Glomerular endothelial cell (primary cell): ENCODE measurements at regions not wholly inside any gene's neighbourhood (a gene's known extent, or its start where the extent isn't known, plus 50 kb on each side); places are given as distances from the start of the nearest gene placed in this dataset.

Experiments used
- DNase-seq: peaks from one replicate; pipeline ENCODE4 v3.0.0-alpha.2; 2011; ENCODE audit warnings: low read depth, low spot score; ENCODE audit errors: extremely low read depth

GRCh38 chr21:27269644-27270043 lies 302.8 kb upstream of the ADAMTS5 start:
- no peak for DNase-seq

GRCh38 chr21:27268290-27268689 lies 301.4 kb upstream of the ADAMTS5 start:
- DNase-seq: no peak

GRCh38 chr21:27265949-27266348 lies 299.1 kb upstream of the ADAMTS5 start:
- no peak for DNase-seq

GRCh38 chr21:27265492-27265891 lies 298.6 kb upstream of the ADAMTS5 start:
- DNase-seq: no peak

- DNase-seq: no peak
Observed at GRCh38 chr21:27261676-27262075, 294.8 kb upstream of the ADAMTS5 start.

- DNase-seq: no peak
Observed at GRCh38 chr21:27260728-27261127, 293.8 kb upstream of the ADAMTS5 start.

- no peak for DNase-seq
Observed at GRCh38 chr21:27258742-27259448, 292.0 kb upstream of the ADAMTS5 start.

GRCh38 chr21:27257908-27258556 lies 291.1 kb upstream of the ADAMTS5 start:
- no peak for DNase-seq

- DNase-seq: no peak
Observed at GRCh38 chr21:27257226-27257625, 290.3 kb upstream of the ADAMTS5 start.

- DNase-seq: no peak
Observed at GRCh38 chr21:27251752-27252151, 284.9 kb upstream of the ADAMTS5 start.

GRCh38 chr21:27250366-27250765 lies 283.5 kb upstream of the ADAMTS5 start:
- no peak for DNase-seq

GRCh38 chr21:27248814-27249213 lies 281.9 kb upstream of the ADAMTS5 start:
- no peak for DNase-seq

GRCh38 chr21:27246741-27247140 lies 279.9 kb upstream of the ADAMTS5 start:
- no peak for DNase-seq

- no peak for DNase-seq
Observed at GRCh38 chr21:27244776-27245175, 277.9 kb upstream of the ADAMTS5 start.

GRCh38 chr21:27244352-27244751 lies 277.5 kb upstream of the ADAMTS5 start:
- DNase-seq: no peak

- DNase-seq: no peak
Observed at GRCh38 chr21:27240839-27241238, 274.0 kb upstream of the ADAMTS5 start.

- no peak for DNase-seq
Observed at GRCh38 chr21:27233514-27234115, 266.7 kb upstream of the ADAMTS5 start.

GRCh38 chr21:27225940-27226339 lies 259.1 kb upstream of the ADAMTS5 start:
- no peak for DNase-seq

- DNase-seq: no peak
Observed at GRCh38 chr21:27225151-27225550, 258.3 kb upstream of the ADAMTS5 start.

GRCh38 chr21:27224169-27224568 lies 257.3 kb upstream of the ADAMTS5 start:
- no peak for DNase-seq

GRCh38 chr21:27221077-27221476 lies 254.2 kb upstream of the ADAMTS5 start:
- no peak for DNase-seq

- no peak for DNase-seq
Observed at GRCh38 chr21:27220416-27220815, 253.5 kb upstream of the ADAMTS5 start.
